ENCODE measurements at regions not wholly inside any gene's neighbourhood (a gene's known extent, or its start where the extent isn't known, plus 50 kb on each side); places are given as distances from the start of the nearest gene placed in this dataset.

GRCh38 chr3:16085884-16086608, 88.4 kb upstream of the GALNT15 start:
- TF ChIP-seq EZH2 (IDR thresholded peaks at IDR 0.05; ENCODE audit: borderline replicate concordance, insufficient read depth, low read length, poor library complexity, severe bottlenecking), result no peak
- TF ChIP-seq, protein P1, sequence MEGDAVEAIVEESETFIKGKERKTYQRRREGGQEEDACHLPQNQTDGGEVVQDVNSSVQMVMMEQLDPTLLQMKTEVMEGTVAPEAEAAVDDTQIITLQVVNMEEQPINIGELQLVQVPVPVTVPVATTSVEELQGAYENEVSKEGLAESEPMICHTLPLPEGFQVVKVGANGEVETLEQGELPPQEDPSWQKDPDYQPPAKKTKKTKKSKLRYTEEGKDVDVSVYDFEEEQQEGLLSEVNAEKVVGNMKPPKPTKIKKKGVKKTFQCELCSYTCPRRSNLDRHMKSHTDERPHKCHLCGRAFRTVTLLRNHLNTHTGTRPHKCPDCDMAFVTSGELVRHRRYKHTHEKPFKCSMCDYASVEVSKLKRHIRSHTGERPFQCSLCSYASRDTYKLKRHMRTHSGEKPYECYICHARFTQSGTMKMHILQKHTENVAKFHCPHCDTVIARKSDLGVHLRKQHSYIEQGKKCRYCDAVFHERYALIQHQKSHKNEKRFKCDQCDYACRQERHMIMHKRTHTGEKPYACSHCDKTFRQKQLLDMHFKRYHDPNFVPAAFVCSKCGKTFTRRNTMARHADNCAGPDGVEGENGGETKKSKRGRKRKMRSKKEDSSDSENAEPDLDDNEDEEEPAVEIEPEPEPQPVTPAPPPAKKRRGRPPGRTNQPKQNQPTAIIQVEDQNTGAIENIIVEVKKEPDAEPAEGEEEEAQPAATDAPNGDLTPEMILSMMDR (IDR thresholded peaks at IDR 0.05; ENCODE audit: poor library complexity, severe bottlenecking), result no peak
